HG03378 (cell line): ENCODE measurements at regions not wholly inside any gene's neighbourhood (a gene's known extent, or its start where the extent isn't known, plus 50 kb on each side); places are given as distances from the start of the nearest gene placed in this dataset.
A peak's percentile ranks its signal among the peaks of the same experiment; 100 is the strongest.

Experiments used
- ATAC-seq: cut with Tn5 transposase; IDR thresholded peaks from one replicate; pipeline ENCODE4 v1.9.1; 2021; ENCODE audit warnings: mild to moderate bottlenecking, moderate library complexity; ENCODE audit not compliant: unreplicated experiment

GRCh38 chr4:89604951-89605350 lies 232.0 kb downstream of the SNCA start:
- no peak for ATAC-seq

- ATAC-seq = no peak
Observed at GRCh38 chr4:89599026-89599425, 237.9 kb downstream of the SNCA start.

- ATAC-seq = no peak
Observed at GRCh38 chr4:89598602-89599001, 238.4 kb downstream of the SNCA start.

DNA sequence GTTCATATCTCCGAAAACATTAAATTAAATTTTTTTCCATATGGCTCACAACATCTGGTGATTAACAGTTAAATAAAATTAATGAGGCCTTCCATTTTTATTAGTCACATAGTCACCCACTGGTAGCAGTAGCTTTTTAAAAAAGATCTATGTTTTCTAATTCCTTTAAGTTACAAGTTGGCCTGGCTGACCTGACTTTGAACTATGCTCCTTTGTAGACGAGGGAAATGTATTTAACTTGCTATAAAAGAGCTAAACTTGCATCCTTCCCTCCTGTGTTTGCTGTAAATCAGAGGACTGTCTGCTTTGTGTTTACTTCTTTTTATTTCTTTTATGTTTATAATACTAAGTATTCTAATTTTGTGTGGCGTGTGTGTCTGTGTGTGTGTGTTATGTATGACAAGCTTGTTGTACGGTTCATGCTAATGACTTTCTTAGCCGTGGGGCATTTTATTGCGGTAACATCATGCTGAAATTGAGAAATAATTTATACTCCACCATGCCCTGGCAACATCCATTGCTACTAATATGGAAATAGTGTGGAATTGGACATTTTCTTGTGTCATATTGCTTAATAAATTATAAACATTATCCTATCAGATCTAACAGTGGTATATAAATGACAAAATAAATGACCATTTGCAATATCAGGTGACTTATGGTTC lies 241.7 kb downstream of the SNCA start:
- no peak for ATAC-seq

GRCh38 chr4:89590128-89590527 lies 246.8 kb downstream of the SNCA start:
- ATAC-seq = no peak

DNA sequence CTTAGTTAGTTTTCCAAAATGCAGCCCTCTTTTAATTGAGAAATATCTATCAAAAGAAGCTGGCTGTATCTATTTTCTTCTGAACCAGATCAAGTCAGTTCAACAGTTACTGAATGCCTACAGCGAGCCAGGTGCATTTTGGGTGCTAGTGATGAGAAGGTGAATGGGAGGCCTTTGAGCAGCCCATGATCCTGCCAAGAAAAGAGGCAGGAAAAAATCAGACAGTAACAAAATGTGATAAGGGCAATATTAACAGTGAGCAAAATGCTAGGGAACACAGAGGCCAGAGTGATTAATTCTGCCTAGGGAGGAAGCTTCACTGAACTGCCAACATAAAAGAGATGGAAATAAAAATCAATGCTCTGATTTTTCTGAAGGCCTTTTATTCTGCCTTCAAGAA lies 248.5 kb downstream of the SNCA start:
- ATAC-seq = no peak

DNA sequence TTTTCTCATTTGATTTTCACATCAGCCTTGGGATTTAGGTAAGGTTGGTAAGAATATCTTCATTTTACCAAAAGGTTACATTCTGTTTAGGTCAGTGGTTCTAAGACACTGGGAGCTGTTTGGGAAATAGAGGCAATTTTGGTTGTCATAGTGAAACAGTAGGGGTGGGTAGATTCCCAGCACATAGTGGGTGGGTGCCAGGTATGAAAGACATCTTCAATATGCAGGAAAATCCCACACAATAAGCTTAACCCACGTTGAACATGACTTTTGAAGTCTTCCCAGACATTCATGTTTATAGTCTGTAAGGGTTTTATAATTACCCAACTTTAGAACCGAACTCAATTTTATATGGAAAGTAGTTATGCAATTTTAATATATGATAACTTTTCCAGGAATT lies 249.6 kb downstream of the SNCA start:
- ATAC-seq = no peak

GRCh38 chr4:89586864-89587263 lies 250.1 kb downstream of the SNCA start:
- no peak for ATAC-seq

GRCh38 chr4:89586318-89586717 lies 250.6 kb downstream of the SNCA start:
- no peak for ATAC-seq

DNA sequence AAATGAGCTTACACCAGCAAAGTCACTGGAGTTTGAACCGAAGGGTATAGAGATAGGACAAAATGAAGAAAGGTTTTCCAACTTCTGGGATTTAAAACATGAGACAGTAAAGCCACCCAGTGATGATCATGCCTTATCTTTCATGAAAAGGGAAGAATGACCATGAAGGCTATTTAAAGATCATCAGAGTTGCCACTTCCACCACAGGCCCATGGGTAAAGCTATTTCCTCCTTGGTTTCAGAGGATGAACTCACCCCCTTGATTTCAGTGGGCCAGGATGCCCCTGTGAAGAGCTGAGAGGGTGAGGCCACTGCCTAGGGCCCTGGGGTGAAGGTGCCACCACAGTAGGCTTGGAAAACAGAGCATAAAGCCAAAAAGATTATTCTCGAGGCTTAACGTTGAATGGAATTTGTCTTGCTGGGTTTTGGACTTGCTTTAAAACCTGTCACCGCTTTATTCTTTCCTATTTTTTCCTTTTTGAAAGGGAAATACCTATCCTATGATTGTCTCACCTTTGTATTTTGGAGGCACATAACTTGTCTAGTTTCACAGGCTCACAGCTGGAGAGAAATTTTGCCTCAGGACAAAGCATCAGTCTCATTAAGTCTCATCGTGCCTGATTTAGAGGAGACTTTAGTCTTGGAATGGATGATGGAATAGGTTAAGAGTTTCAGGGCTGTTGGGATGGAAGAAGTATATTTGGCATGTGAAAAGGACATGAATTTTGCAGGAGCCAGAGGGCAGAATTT lies 254.0 kb downstream of the SNCA start:
- ATAC-seq = no peak

DNA sequence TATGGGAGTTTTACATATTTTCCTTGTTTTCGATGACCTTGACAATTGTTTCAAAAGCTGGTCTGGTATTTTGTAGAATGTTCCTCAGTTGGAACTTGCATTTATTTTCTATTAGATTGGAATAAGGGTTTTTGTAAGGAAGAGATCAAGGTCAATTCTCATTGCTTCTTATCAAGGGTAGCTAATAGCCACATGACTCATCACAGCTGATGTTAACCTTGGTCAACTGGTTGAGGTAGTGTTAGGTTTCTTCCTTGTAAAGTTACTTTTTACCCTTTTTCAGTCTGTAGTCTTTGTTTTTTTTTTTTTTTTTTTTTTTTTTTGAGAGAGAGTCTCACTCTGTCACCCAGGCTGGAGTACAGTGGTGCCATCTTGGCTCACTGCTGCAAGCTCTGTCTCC lies 257.2 kb downstream of the SNCA start:
- no peak for ATAC-seq

DNA sequence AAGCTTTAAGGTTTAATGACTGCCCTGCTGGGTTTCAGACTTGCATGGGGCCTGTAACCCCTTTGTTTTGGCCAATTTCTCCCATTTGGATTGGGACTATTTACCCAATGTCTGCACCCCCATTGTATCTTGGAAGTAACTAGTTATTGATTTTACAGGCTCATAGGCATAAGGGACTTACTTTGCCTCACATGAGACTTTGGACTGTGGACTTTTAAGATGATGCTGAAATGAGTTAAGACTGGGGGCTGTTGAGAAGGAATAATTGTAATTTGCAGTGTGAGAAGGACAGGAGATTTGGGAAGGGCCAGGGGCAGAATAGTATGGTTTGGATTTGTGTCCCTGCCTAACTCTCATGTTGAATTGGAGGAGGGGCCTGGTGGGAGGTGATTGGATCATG lies 260.7 kb downstream of the SNCA start:
- ATAC-seq = no peak

DNA sequence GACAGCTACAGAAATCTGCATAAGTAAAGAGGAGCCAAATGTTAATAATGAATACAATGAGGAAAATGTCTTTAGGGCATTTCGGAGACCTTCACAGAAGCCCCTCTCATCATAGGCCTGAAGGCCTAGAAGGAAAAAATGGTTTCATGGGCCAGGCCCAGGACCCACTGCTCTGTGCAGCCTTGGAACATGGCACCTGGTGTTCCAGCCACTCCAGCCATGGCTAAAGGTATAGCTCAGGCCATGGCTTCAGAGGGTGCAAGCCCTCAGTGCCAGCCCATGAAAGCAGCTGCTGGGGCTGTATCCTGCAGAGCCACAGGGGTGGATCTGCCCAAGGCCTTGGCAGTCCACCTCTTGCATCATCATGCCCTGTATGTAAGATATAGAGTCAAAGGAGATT lies 261.1 kb downstream of the SNCA start:
- ATAC-seq = no peak

GRCh38 chr4:89574176-89574575 lies 262.8 kb downstream of the SNCA start:
- ATAC-seq = no peak

DNA sequence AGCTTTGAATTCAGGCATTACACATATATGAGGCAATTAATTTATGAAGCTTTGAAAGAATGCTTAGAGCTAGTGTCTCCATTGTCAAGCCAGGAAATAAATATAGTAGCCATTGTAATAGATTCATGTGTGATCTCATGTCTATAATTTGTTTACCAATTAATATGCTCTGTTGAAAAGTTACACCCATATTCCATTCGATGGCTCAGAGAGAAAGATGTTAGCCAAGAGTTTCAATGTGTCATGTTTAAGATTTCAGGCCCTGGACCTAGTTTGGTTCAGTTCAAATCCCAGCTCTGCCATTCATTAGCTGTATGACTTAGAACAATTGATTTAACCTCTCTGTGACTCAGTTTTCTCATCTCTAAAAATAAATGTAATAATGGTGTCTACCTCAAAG lies 263.3 kb downstream of the SNCA start:
- ATAC-seq = no peak

GRCh38 chr4:89572224-89572858 lies 264.6 kb downstream of the SNCA start:
- no peak for ATAC-seq

GRCh38 chr4:89570931-89571330 lies 263.3 kb upstream of the GPRIN3 start:
- no peak for ATAC-seq

GRCh38 chr4:89567936-89568335 lies 260.3 kb upstream of the GPRIN3 start:
- ATAC-seq = no peak

- peak; percentile 95 for ATAC-seq
Observed at GRCh38 chr4:89563431-89563830, 255.8 kb upstream of the GPRIN3 start.

GRCh38 chr4:89562746-89563145 lies 255.1 kb upstream of the GPRIN3 start:
- ATAC-seq = no peak

GRCh38 chr4:89561048-89561447 lies 253.4 kb upstream of the GPRIN3 start:
- no peak for ATAC-seq

DNA sequence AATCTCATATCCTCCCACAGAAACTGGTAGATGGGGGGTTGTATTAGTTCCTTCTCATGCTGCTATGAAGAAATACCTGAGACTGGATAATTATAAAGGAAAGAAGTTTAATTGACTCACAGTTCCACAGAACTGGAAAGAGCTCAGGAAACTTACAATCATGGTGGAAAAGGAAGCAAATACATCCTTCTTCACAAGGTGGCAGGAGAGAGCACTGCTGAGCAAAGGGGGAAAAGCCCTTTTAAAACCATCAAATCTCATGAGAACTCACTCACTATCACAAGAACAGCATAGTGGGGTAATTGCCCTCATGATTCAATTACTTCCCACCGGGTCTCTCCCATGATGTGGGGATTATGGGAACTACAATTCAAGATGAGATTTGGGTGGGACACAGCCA lies 250.5 kb upstream of the GPRIN3 start:
- ATAC-seq = no peak
